Ascending aorta (tissue), 2 donors: ENCODE measurements at regions not wholly inside any gene's neighbourhood (a gene's known extent, or its start where the extent isn't known, plus 50 kb on each side); places are given as distances from the start of the nearest gene placed in this dataset.

ENCODE experiments used
- DNase-seq, 2 donors: peaks; one replicate each; pipeline ENCODE4 v3.0.0-alpha.2; 2019; ENCODE audit warnings: low spot score in 2 of 2
- H3K27ac ChIP-seq, 2 donors: fragments of 200-600 bp; sonication (generic); one replicate each; pipeline ENCODE4 v1.5.1; 2016 to 2017; ENCODE audit warnings: mild to moderate bottlenecking in 1 of 2
- H3K27me3 ChIP-seq: fragments of 200-600 bp; sonication (generic); one replicate; pipeline ENCODE4 v1.5.1; 2017
- H3K36me3 ChIP-seq, 2 donors: fragments of 200-600 bp; sonication (generic); one replicate each; pipeline ENCODE4 v1.5.1; 2016
- H3K4me1 ChIP-seq, 2 donors: fragments of 200-600 bp; sonication (generic); one replicate each; pipeline ENCODE4 v1.5.1; 2016 to 2017; ENCODE audit warnings: mild to moderate bottlenecking in 1 of 2
- H3K4me3 ChIP-seq, 2 donors: fragments of 200-600 bp; sonication (generic); one replicate each; pipeline ENCODE4 v1.5.1; 2016 to 2017; ENCODE audit warnings: mild to moderate bottlenecking in 1 of 2
- H3K9me3 ChIP-seq, 2 donors: fragments of 200-600 bp; sonication (generic); one replicate each; pipeline ENCODE4 v1.5.1; 2016
- intact Hi-C: fragments of 100-400 bp; cut with DNase I; formaldehyde crosslinking; loops from one replicate; pipeline ENCODE4 v1.15.1; 2023
- TF ChIP-seq, protein P1 (sequence below), 3 experiments: fragments of 200-600 bp in 2 of 3; fragments of 450-650 bp in 1 of 3; sonication (generic) in 2 of 3; IDR thresholded peaks; one replicate each; pipeline ENCODE4 v1.5.1; 2016 to 2019; ENCODE audit warnings: antibody characterized with exemption in 3 of 3, mild to moderate bottlenecking in 1 of 3, moderate library complexity in 1 of 3

DNA sequence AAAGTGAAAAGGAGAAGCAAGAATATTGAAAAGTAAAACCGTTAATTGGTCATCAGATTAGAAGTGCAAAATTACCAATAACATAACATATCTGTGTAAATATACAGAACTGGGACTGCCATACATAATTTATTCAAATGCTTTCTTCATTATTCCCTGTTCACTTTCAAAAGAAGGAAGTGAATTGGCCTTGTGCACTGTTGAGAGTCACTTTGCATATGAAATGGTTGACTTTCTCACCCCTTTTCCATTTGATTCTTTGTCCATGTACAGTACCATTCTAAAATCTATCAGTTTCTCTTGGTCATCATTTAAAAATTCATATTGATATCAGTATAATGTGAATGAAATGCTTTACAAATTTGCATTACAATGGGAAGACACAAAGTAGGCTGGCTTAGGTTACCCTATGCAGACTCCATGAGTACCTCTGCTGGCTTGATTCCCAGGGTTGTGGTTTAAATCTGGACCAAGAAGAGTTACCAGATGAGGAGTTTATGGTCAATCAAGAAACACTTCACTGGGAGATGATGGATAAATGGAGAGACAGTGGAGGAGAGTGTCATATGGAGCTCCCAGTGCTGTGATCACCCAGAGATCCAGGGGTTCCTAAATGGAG is 210.9 kb upstream of the TOPAZ1 start:
- Histone ChIP-seq H3K4me3 (no peak overlapping the region), H3K9me3 (no peaks in the 10 kb centered on the region), H3K36me3 (no peaks in the 10 kb centered on the region), H3K4me1 (no peaks in the 10 kb centered on the region), H3K27ac (no peak overlapping the region), H3K27me3 (no peaks in the 10 kb centered on the region)
- intact Hi-C loops: no loop called here
- TF ChIP-seq, protein P1, sequence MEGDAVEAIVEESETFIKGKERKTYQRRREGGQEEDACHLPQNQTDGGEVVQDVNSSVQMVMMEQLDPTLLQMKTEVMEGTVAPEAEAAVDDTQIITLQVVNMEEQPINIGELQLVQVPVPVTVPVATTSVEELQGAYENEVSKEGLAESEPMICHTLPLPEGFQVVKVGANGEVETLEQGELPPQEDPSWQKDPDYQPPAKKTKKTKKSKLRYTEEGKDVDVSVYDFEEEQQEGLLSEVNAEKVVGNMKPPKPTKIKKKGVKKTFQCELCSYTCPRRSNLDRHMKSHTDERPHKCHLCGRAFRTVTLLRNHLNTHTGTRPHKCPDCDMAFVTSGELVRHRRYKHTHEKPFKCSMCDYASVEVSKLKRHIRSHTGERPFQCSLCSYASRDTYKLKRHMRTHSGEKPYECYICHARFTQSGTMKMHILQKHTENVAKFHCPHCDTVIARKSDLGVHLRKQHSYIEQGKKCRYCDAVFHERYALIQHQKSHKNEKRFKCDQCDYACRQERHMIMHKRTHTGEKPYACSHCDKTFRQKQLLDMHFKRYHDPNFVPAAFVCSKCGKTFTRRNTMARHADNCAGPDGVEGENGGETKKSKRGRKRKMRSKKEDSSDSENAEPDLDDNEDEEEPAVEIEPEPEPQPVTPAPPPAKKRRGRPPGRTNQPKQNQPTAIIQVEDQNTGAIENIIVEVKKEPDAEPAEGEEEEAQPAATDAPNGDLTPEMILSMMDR (IDR thresholded peaks at IDR 0.05): no peak
- DNase-seq: no peak

DNA sequence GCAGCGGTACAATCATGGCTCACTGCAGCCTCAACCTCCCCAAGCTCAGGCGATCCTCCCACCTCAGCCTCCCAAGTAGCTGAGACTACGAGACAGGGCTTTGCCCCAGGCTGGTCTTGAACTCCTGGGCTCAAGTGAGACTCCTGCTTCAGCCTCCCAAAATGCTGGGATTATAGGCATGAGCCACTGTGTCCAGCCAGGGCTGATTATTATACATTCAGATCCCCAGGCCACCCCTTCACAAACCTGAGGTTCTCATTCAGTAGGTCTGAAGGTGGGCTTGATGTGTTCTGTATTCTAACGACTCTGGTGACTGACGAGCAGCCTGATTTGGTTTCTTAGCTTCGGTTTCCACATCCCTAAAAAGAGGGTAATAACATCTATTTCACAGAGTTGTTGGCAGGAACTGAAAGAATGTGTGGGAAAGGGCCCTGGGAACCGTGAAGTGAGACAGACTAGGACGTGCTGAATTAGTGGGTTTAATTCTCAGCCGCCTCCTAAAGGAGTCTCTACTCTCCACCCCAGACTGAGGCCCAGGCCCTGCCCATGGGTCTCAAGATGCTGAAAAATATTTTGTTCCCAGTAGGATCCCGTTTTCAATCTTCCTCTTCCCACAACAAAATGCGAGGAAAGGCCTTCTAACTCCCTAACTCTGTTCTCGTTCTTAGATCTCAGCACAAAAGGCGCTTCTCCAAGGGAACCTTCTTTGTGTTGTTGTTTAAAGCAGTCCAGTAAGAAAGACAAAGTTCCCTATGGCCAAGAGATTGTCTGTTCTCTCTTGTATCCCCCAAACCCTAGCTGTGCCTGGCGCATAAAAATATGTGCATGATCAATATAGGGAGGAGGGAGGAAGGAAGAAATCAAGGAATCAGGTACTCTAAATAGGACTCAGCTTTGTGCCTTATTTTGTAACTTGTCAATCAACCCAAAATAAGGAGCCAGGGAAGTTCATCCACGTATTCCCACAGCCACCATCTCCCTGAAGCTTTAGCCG is 210.0 kb upstream of the TOPAZ1 start:
- no peaks in the 10 kb centered on the region for H3K4me1 ChIP-seq
- H3K4me3 ChIP-seq: no peak overlapping the region
- no peak overlapping the region for H3K27ac ChIP-seq
- TF ChIP-seq, protein P1 (IDR thresholded peaks at IDR 0.05): no peak
- no peaks in the 10 kb centered on the region for H3K9me3 ChIP-seq
- intact Hi-C loops: no loop called here
- no peaks in the 10 kb centered on the region for H3K36me3 ChIP-seq
- H3K27me3 ChIP-seq: no peaks in the 10 kb centered on the region
- DNase-seq: no peak

DNA sequence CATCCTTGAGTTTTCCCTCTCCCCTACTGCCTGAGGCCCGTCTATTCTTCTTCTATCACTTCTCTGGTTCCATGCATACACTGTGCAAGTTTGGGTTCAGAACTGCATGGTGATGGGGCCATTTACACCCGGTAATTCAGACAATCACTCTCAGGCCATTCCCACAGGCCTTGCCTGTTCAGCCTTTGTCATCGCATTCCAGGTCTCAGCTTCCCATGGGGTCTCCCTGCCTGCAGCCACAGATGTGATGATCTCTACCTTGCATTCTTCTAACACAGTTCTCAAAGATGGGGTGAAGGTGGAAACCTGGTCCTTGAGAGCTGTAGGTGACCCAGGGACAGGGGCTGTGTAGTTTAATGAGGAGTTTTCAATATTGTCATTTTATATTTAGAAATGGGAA is 209.2 kb upstream of the TOPAZ1 start:
- no peaks in the 10 kb centered on the region for H3K27me3 ChIP-seq
- no peaks in the 10 kb centered on the region for H3K9me3 ChIP-seq
- no peak overlapping the region for H3K4me3 ChIP-seq
- TF ChIP-seq, protein P1 (IDR thresholded peaks at IDR 0.05): no peak
- intact Hi-C loops: no loop called here
- no peak for DNase-seq
- no peak overlapping the region for H3K27ac ChIP-seq
- H3K36me3 ChIP-seq: no peaks in the 10 kb centered on the region
- no peaks in the 10 kb centered on the region for H3K4me1 ChIP-seq

DNA sequence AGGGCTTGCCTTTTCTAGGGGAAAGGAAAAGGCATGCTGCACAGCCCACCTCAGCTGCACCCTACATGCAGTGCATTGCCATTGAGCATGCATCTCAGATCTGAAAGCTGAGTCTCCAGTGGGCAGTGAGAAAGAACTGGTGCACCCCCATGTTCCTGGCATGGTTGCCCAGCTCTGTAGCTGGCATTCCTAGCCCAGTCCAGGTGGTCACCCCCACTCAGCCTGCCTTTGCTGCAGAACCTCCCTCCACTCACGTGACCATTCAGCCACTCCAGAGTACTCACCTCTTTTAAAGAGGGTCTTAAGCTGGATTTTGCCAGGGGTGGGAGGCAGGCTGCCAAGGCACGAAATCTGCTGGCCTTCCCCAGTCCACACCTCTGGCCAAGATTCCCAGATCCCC is 208.6 kb upstream of the TOPAZ1 start:
- Histone ChIP-seq H3K27me3 (no peaks in the 10 kb centered on the region), H3K4me3 (no peak overlapping the region), H3K9me3 (no peaks in the 10 kb centered on the region), H3K4me1 (no peaks in the 10 kb centered on the region), H3K36me3 (no peaks in the 10 kb centered on the region), H3K27ac (no peak overlapping the region)
- DNase-seq: no peak
- intact Hi-C loops: no loop called here
- TF ChIP-seq, protein P1 (IDR thresholded peaks at IDR 0.05): no peak

DNA sequence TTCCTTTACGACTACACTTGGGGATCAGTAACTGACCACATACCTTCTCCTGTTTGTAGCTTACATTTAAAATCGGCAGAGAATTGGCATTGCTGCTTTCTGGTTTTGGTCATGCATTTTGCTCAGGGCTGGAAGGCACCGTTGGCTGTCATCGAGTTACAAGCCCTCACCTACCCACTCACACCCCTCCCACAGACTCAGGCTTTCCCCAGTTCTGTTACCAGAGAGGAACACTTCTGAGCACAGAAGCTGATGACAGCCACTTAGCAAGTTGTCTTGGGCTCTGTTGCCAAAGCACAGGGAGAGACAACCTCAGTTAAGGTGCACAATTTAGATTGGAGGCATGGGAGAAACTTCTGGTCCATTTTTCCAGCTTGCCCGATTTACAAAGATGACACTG is 204.8 kb upstream of the TOPAZ1 start:
- no peak overlapping the region for H3K4me3 ChIP-seq
- H3K27me3 ChIP-seq: no peaks in the 10 kb centered on the region
- intact Hi-C loops: no loop called here
- no peak overlapping the region for H3K27ac ChIP-seq
- no peak for DNase-seq
- no peaks in the 10 kb centered on the region for H3K36me3 ChIP-seq
- no peaks in the 10 kb centered on the region for H3K4me1 ChIP-seq
- TF ChIP-seq, protein P1 (IDR thresholded peaks at IDR 0.05): no peak
- no peaks in the 10 kb centered on the region for H3K9me3 ChIP-seq
